ENCODE measurements at regions not wholly inside any gene's neighbourhood (a gene's known extent, or its start where the extent isn't known, plus 50 kb on each side); places are given as distances from the start of the nearest gene placed in this dataset.

DNA sequence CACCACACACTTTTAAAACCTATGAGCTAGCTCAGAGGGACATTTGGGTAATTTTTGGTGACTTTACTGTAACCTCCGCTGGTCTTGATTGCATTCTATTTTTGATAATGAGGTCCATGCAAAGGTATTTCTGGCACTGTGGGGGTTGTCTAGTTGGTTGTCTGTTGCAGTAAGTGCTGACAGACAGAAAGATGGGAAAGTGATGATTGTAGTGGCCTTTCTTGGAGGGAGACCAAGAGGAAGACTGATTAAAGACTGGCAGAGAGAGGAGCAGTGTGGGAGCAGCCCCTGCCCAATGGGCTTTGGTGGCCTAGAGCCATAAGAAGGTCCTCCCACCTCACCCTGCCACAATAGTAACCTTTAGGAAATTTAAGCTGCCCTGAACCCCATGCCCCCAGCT is 173.4 kb upstream of the CTBP2 start:
- no peak overlapping the region for H3K4me2 ChIP-seq (ENCODE audit: low read length)
- WGBS (ENCODE audit: extremely low coverage, insufficient coverage, low lambda C conversion rate) = no CpG with 5 or more reads among the region's 1 CpG

DNA sequence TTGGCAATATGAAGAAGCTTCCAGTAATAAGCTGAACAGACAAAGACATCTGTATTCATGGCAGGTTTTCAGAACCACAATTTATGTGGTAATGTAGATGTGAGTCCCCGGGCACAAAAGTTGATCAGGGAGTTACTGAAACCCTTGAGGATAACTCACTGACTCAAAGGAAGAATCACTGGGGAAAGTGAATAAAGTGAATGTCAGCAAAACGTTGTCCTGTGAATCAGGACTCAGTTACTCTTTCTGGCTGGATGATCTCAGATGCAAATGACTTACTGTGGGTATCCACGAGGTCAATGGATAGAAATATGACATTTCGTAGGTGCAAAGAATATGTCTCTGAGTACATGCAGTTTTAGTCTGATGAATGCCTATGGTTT is 172.8 kb upstream of the CTBP2 start:
- Histone ChIP-seq H3K27ac (ENCODE audit: low read depth, low read length) (no peak overlapping the region), H3K18ac (ENCODE audit: low read length) (no peak overlapping the region), H3K36me3 (ENCODE audit: control insufficient read depth, insufficient read depth, low read length) (no peaks in the 10 kb centered on the region), H4K8ac (ENCODE audit: low read depth, low read length) (no peak overlapping the region), H3K9ac (ENCODE audit: low read length) (no peak overlapping the region), H3K4ac (ENCODE audit: low read depth, low read length) (no peak overlapping the region), H3K4me1 (ENCODE audit: control insufficient read depth, low read depth, low read length) (no peaks in the 10 kb centered on the region), H3K23ac (ENCODE audit: low read length) (no peak overlapping the region), H3K56ac (ENCODE audit: low read length) (no peak overlapping the region), H3K79me2 (ENCODE audit: control insufficient read depth, insufficient read depth, low read length) (no peaks in the 10 kb centered on the region), H4K5ac (ENCODE audit: low read length) (no peak overlapping the region), H2AK5ac (ENCODE audit: low read length) (no peak overlapping the region), H2BK120ac (ENCODE audit: low read depth, low read length) (no peak overlapping the region), H2BK15ac (replicated peaks; ENCODE audit: low read depth) (no peak overlapping the region), H3K79me1 (ENCODE audit: low read length) (no peaks in the 10 kb centered on the region), H3K27me3 (ENCODE audit: insufficient read depth, low read length, poor library complexity) (no peaks in the 10 kb centered on the region), H3K4me2 (ENCODE audit: low read length) (no peak overlapping the region), H2BK5ac (ENCODE audit: low read length) (no peak overlapping the region), H3K4me3 (ENCODE audit: low read length) (no peak overlapping the region)
- WGBS (ENCODE audit: extremely low coverage, insufficient coverage, low lambda C conversion rate) = no CpG with 5 or more reads among the region's 4 CpGs
- DNase-seq = no peak

More for the DNA sequence above, 173.4 kb upstream of the CTBP2 start:
- Histone ChIP-seq H3K79me1 (ENCODE audit: low read length) (no peaks in the 10 kb centered on the region), H3K9ac (ENCODE audit: low read length) (no peak overlapping the region), H3K36me3 (ENCODE audit: control insufficient read depth, insufficient read depth, low read length) (no peaks in the 10 kb centered on the region), H2AK5ac (ENCODE audit: low read length) (no peak overlapping the region), H3K4me3 (ENCODE audit: low read length) (no peak overlapping the region), H3K4ac (ENCODE audit: low read depth, low read length) (no peak overlapping the region), H3K23ac (ENCODE audit: low read length) (no peak overlapping the region), H2BK15ac (replicated peaks; ENCODE audit: low read depth) (no peak overlapping the region), H2BK5ac (ENCODE audit: low read length) (no peak overlapping the region), H4K5ac (ENCODE audit: low read length) (no peak overlapping the region), H3K27ac (ENCODE audit: low read depth, low read length) (no peak overlapping the region), H3K56ac (ENCODE audit: low read length) (no peak overlapping the region), H3K79me2 (ENCODE audit: control insufficient read depth, insufficient read depth, low read length) (no peaks in the 10 kb centered on the region), H2BK120ac (ENCODE audit: low read depth, low read length) (no peak overlapping the region), H3K4me1 (ENCODE audit: control insufficient read depth, low read depth, low read length) (no peaks in the 10 kb centered on the region), H3K27me3 (ENCODE audit: insufficient read depth, low read length, poor library complexity) (no peaks in the 10 kb centered on the region), H4K8ac (ENCODE audit: low read depth, low read length) (no peak overlapping the region), H3K18ac (ENCODE audit: low read length) (no peak overlapping the region)
- DNase-seq = no peak

- Histone ChIP-seq H4K5ac (ENCODE audit: low read length) (no peak overlapping the region), H3K4me3 (ENCODE audit: low read length) (no peak overlapping the region), H3K56ac (ENCODE audit: low read length) (no peak overlapping the region), H3K27me3 (ENCODE audit: insufficient read depth, low read length, poor library complexity) (no peaks in the 10 kb centered on the region), H3K4me1 (ENCODE audit: control insufficient read depth, low read depth, low read length) (no peaks in the 10 kb centered on the region), H2BK15ac (replicated peaks; ENCODE audit: low read depth) (no peak overlapping the region), H2AK5ac (ENCODE audit: low read length) (no peak overlapping the region), H3K18ac (ENCODE audit: low read length) (no peak overlapping the region), H3K4me2 (ENCODE audit: low read length) (no peak overlapping the region), H3K79me2 (ENCODE audit: control insufficient read depth, insufficient read depth, low read length) (no peaks in the 10 kb centered on the region), H3K23ac (ENCODE audit: low read length) (no peak overlapping the region), H3K36me3 (ENCODE audit: control insufficient read depth, insufficient read depth, low read length) (no peaks in the 10 kb centered on the region), H3K79me1 (ENCODE audit: low read length) (no peaks in the 10 kb centered on the region), H3K4ac (ENCODE audit: low read depth, low read length) (no peak overlapping the region), H2BK5ac (ENCODE audit: low read length) (no peak overlapping the region), H3K9ac (ENCODE audit: low read length) (no peak overlapping the region), H2BK120ac (ENCODE audit: low read depth, low read length) (no peak overlapping the region), H3K27ac (ENCODE audit: low read depth, low read length) (no peak overlapping the region), H4K8ac (ENCODE audit: low read depth, low read length) (no peak overlapping the region)
- no peak for DNase-seq
- WGBS (ENCODE audit: extremely low coverage, insufficient coverage, low lambda C conversion rate) = no CpG with 5 or more reads among the region's 6 CpGs
Measured at GRCh38 chr10:125332548-125333208, 172.3 kb upstream of the CTBP2 start.

GRCh38 chr10:125331056-125331455 is 170.7 kb upstream of the CTBP2 start:
- Histone ChIP-seq H3K4me1 (ENCODE audit: control insufficient read depth, low read depth, low read length) (no peaks in the 10 kb centered on the region), H4K5ac (ENCODE audit: low read length) (no peak overlapping the region), H2BK120ac (ENCODE audit: low read depth, low read length) (no peak overlapping the region), H3K9ac (ENCODE audit: low read length) (no peak overlapping the region), H4K8ac (ENCODE audit: low read depth, low read length) (no peak overlapping the region), H3K79me2 (ENCODE audit: control insufficient read depth, insufficient read depth, low read length) (no peaks in the 10 kb centered on the region), H3K56ac (ENCODE audit: low read length) (no peak overlapping the region), H3K27ac (ENCODE audit: low read depth, low read length) (no peak overlapping the region), H3K36me3 (ENCODE audit: control insufficient read depth, insufficient read depth, low read length) (no peaks in the 10 kb centered on the region), H3K23ac (ENCODE audit: low read length) (no peak overlapping the region), H3K4me3 (ENCODE audit: low read length) (no peak overlapping the region), H3K4ac (ENCODE audit: low read depth, low read length) (no peak overlapping the region), H3K27me3 (ENCODE audit: insufficient read depth, low read length, poor library complexity) (no peaks in the 10 kb centered on the region), H3K4me2 (ENCODE audit: low read length) (no peak overlapping the region), H3K18ac (ENCODE audit: low read length) (no peak overlapping the region), H3K79me1 (ENCODE audit: low read length) (no peaks in the 10 kb centered on the region), H2AK5ac (ENCODE audit: low read length) (no peak overlapping the region), H2BK15ac (replicated peaks; ENCODE audit: low read depth) (no peak overlapping the region), H2BK5ac (ENCODE audit: low read length) (no peak overlapping the region)
- no CpG with 5 or more reads among the region's 7 CpGs for WGBS (ENCODE audit: extremely low coverage, insufficient coverage, low lambda C conversion rate)
- DNase-seq = no peak

DNA sequence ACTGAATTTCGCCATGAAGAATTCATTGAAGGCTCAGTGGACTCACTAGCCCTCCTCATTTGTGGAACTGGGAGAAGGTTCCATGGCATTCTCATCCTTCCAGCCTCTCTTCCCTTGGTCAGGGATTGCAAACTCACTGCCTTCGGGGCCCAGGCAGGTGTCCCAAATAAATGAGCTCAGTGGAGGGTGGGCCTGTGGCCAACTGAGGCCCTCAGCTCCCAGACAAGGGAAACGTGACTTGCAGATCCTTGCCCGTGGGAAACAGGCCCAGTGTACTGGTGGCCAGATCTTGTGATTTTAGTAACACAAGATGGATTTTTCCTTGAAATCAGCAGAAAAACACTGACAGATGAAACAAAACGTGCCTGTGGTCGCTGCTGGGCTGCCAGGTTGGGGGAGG is 168.7 kb upstream of the CTBP2 start:
- Histone ChIP-seq H3K4me3 (ENCODE audit: low read length) (no peak overlapping the region), H3K36me3 (ENCODE audit: control insufficient read depth, insufficient read depth, low read length) (no peaks in the 10 kb centered on the region), H3K27me3 (ENCODE audit: insufficient read depth, low read length, poor library complexity) (no peaks in the 10 kb centered on the region), H2BK5ac (ENCODE audit: low read length) (no peak overlapping the region), H2BK15ac (replicated peaks; ENCODE audit: low read depth) (no peak overlapping the region), H4K8ac (ENCODE audit: low read depth, low read length) (no peak overlapping the region), H3K4me1 (ENCODE audit: control insufficient read depth, low read depth, low read length) (no peaks in the 10 kb centered on the region), H2BK120ac (ENCODE audit: low read depth, low read length) (no peak overlapping the region), H3K79me2 (ENCODE audit: control insufficient read depth, insufficient read depth, low read length) (no peaks in the 10 kb centered on the region), H3K79me1 (ENCODE audit: low read length) (no peaks in the 10 kb centered on the region), H3K4me2 (ENCODE audit: low read length) (no peak overlapping the region), H4K5ac (ENCODE audit: low read length) (no peak overlapping the region), H2AK5ac (ENCODE audit: low read length) (no peak overlapping the region), H3K9ac (ENCODE audit: low read length) (no peak overlapping the region), H3K23ac (ENCODE audit: low read length) (no peak overlapping the region), H3K4ac (ENCODE audit: low read depth, low read length) (no peak overlapping the region), H3K56ac (ENCODE audit: low read length) (no peak overlapping the region), H3K18ac (ENCODE audit: low read length) (no peak overlapping the region), H3K27ac (ENCODE audit: low read depth, low read length) (no peak overlapping the region)
- DNase-seq = no peak
- WGBS (ENCODE audit: extremely low coverage, insufficient coverage, low lambda C conversion rate) = no CpG with 5 or more reads among the region's 6 CpGs

DNA sequence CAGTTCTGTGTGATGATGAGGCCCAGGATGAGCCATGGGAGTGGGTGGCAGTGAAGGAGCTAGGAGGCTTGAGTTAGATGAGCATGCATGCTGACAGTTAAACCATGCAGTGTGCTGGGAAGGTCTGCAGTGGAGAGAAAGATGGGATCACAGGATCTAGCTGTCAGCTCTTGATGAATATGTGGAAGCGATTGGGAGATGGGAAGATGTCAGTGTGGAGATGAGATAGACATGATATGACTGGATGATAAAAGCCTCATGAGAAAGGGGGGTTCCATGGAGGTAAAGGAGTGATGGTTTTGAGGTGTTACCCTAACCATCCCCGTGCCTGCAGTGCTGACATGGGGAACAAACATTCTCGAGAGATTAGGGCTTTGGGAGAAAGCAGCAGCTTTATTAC is 165.0 kb upstream of the CTBP2 start:
- Histone ChIP-seq H3K27ac (ENCODE audit: low read depth, low read length) (no peak overlapping the region), H3K4ac (ENCODE audit: low read depth, low read length) (no peak overlapping the region), H3K4me1 (ENCODE audit: control insufficient read depth, low read depth, low read length) (no peaks in the 10 kb centered on the region), H3K79me1 (ENCODE audit: low read length) (no peaks in the 10 kb centered on the region), H3K56ac (ENCODE audit: low read length) (no peak overlapping the region), H3K4me2 (ENCODE audit: low read length) (no peak overlapping the region), H3K9ac (ENCODE audit: low read length) (no peak overlapping the region), H3K4me3 (ENCODE audit: low read length) (no peak overlapping the region), H3K23ac (ENCODE audit: low read length) (no peak overlapping the region), H3K79me2 (ENCODE audit: control insufficient read depth, insufficient read depth, low read length) (no peaks in the 10 kb centered on the region), H3K18ac (ENCODE audit: low read length) (no peak overlapping the region), H2AK5ac (ENCODE audit: low read length) (no peak overlapping the region), H2BK15ac (replicated peaks; ENCODE audit: low read depth) (no peak overlapping the region), H3K27me3 (ENCODE audit: insufficient read depth, low read length, poor library complexity) (no peaks in the 10 kb centered on the region), H4K8ac (ENCODE audit: low read depth, low read length) (no peak overlapping the region), H4K5ac (ENCODE audit: low read length) (no peak overlapping the region), H3K36me3 (ENCODE audit: control insufficient read depth, insufficient read depth, low read length) (no peaks in the 10 kb centered on the region), H2BK5ac (ENCODE audit: low read length) (no peak overlapping the region), H2BK120ac (ENCODE audit: low read depth, low read length) (no peak overlapping the region)
- no peak for DNase-seq
- WGBS (ENCODE audit: extremely low coverage, insufficient coverage, low lambda C conversion rate) = no CpG with 5 or more reads among the region's 3 CpGs

All from mesendoderm (in vitro differentiated cells).